KMS-11 (cell line): ENCODE measurements at regions not wholly inside any gene's neighbourhood (a gene's known extent, or its start where the extent isn't known, plus 50 kb on each side); places are given as distances from the start of the nearest gene placed in this dataset.

Source experiments
- H2AFZ ChIP-seq: fragments of 200-600 bp; sonication (generic); 2 replicates; pipeline ENCODE4 v1.6.1; 2016; ENCODE audit warnings: antibody characterized with exemption, mixed run types, low read depth
- H3K27ac ChIP-seq: fragments of 200-600 bp; sonication (generic); 2 replicates; pipeline ENCODE4 v1.6.1; 2016; ENCODE audit warnings: mild to moderate bottlenecking, mixed run types
- H3K27me3 ChIP-seq: fragments of 200-600 bp; sonication (generic); 2 replicates; pipeline ENCODE4 v1.6.1; 2017; ENCODE audit warnings: mild to moderate bottlenecking, low read depth, mixed run types, moderate library complexity; ENCODE audit not compliant: insufficient read depth
- H3K36me3 ChIP-seq: fragments of 200-600 bp; sonication (generic); 2 replicates; pipeline ENCODE4 v1.6.1; 2017; ENCODE audit warnings: mild to moderate bottlenecking, mixed run types; ENCODE audit not compliant: insufficient read depth
- H3K4me1 ChIP-seq: fragments of 200-600 bp; sonication (generic); 2 replicates; pipeline ENCODE4 v1.6.1; 2016; ENCODE audit warnings: mild to moderate bottlenecking, low read depth, mixed run types; ENCODE audit not compliant: poor library complexity, severe bottlenecking
- H3K4me2 ChIP-seq: fragments of 200-600 bp; sonication (generic); 2 replicates; pipeline ENCODE4 v1.7.0; 2016; ENCODE audit warnings: mild to moderate bottlenecking, mixed run types
- H3K4me3 ChIP-seq: fragments of 200-600 bp; sonication (generic); IDR thresholded peaks from 2 replicates; pipeline ENCODE4 v1.6.1; 2017; ENCODE audit warnings: low read depth, low read length, mixed read lengths; ENCODE audit not compliant: insufficient read depth
- H3K79me2 ChIP-seq: fragments of 200-600 bp; sonication (generic); 2 replicates; pipeline ENCODE4 v1.6.1; 2016; ENCODE audit warnings: low read depth, mixed run types; ENCODE audit not compliant: insufficient read depth
- H3K9ac ChIP-seq: fragments of 200-600 bp; sonication (generic); 2 replicates; pipeline ENCODE4 v1.6.1; 2016; ENCODE audit warnings: mild to moderate bottlenecking, mixed run types
- H4K20me1 ChIP-seq: fragments of 200-600 bp; sonication (generic); 2 replicates; pipeline ENCODE4 v1.6.1; 2016; ENCODE audit warnings: mild to moderate bottlenecking, mixed run types; ENCODE audit not compliant: insufficient read depth
- CTCF ChIP-seq: fragments of 200-600 bp; sonication (generic); conservative IDR thresholded peaks from 2 replicates; pipeline ENCODE4 v1.6.1; 2017; ENCODE audit warnings: low read depth, mild to moderate bottlenecking, antibody characterized with exemption, low read length, moderate library complexity, mixed read lengths

- Histone ChIP-seq H3K27ac (no peak overlapping the region), H3K27me3 (no peaks in the 10 kb centered on the region), H2AFZ (no peak overlapping the region), H3K4me1 (no peaks in the 10 kb centered on the region), H3K4me3 (no peak overlapping the region), H4K20me1 (no peaks in the 10 kb centered on the region), H3K9ac (no peak overlapping the region), H3K36me3 (no peaks in the 10 kb centered on the region), H3K4me2 (no peak overlapping the region), H3K79me2 (no peaks in the 10 kb centered on the region)
- TF ChIP-seq CTCF: no peak
Measured at GRCh38 chr10:63760708-63761047, 239.5 kb downstream of the REEP3 start.

GRCh38 chr10:63761243-63761642 lies 240.0 kb downstream of the REEP3 start:
- H3K27ac ChIP-seq: no peak overlapping the region
- no peak overlapping the region for H3K9ac ChIP-seq
- no peak overlapping the region for H3K4me3 ChIP-seq
- H3K79me2 ChIP-seq: no peaks in the 10 kb centered on the region
- H3K36me3 ChIP-seq: no peaks in the 10 kb centered on the region
- no peak overlapping the region for H3K4me2 ChIP-seq
- H3K27me3 ChIP-seq: no peaks in the 10 kb centered on the region
- TF ChIP-seq CTCF: no peak
- H4K20me1 ChIP-seq: no peaks in the 10 kb centered on the region
- no peak overlapping the region for H2AFZ ChIP-seq
- no peaks in the 10 kb centered on the region for H3K4me1 ChIP-seq

GRCh38 chr10:63763744-63764143 lies 242.5 kb downstream of the REEP3 start:
- no peaks in the 10 kb centered on the region for H4K20me1 ChIP-seq
- no peak for TF ChIP-seq CTCF
- no peak overlapping the region for H3K27ac ChIP-seq
- no peaks in the 10 kb centered on the region for H3K36me3 ChIP-seq
- H3K4me2 ChIP-seq: no peak overlapping the region
- H3K9ac ChIP-seq: no peak overlapping the region
- H3K79me2 ChIP-seq: no peaks in the 10 kb centered on the region
- no peak overlapping the region for H3K4me3 ChIP-seq
- no peaks in the 10 kb centered on the region for H3K4me1 ChIP-seq
- no peaks in the 10 kb centered on the region for H3K27me3 ChIP-seq
- no peak overlapping the region for H2AFZ ChIP-seq

- TF ChIP-seq CTCF: no peak
- H2AFZ ChIP-seq: no peak overlapping the region
- no peak overlapping the region for H3K27ac ChIP-seq
- H3K4me1 ChIP-seq: peaks cover 6% of the 10 kb centered on the region
- H3K27me3 ChIP-seq: no peaks in the 10 kb centered on the region
- no peaks in the 10 kb centered on the region for H3K79me2 ChIP-seq
- H3K9ac ChIP-seq: no peak overlapping the region
- no peak overlapping the region for H3K4me2 ChIP-seq
- H3K4me3 ChIP-seq: no peak overlapping the region
- H4K20me1 ChIP-seq: no peaks in the 10 kb centered on the region
- H3K36me3 ChIP-seq: no peaks in the 10 kb centered on the region
Measured at GRCh38 chr10:63765126-63765525, 243.9 kb downstream of the REEP3 start.

- Histone ChIP-seq H4K20me1 (no peaks in the 10 kb centered on the region), H3K27ac (no peak overlapping the region), H3K79me2 (no peaks in the 10 kb centered on the region), H3K27me3 (no peaks in the 10 kb centered on the region), H3K4me2 (no peak overlapping the region), H3K9ac (no peak overlapping the region), H3K4me1 (peaks cover 6% of the 10 kb centered on the region), H3K36me3 (no peaks in the 10 kb centered on the region), H3K4me3 (no peak overlapping the region), H2AFZ (no peak overlapping the region)
- no peak for TF ChIP-seq CTCF
Measured at GRCh38 chr10:63766745-63767137, 245.5 kb downstream of the REEP3 start.
